Coronary artery (tissue), 2 donors: ENCODE measurements at regions not wholly inside any gene's neighbourhood (a gene's known extent, or its start where the extent isn't known, plus 50 kb on each side); places are given as distances from the start of the nearest gene placed in this dataset.

Experiments used
- DNase-seq: peaks from one replicate; pipeline ENCODE4 v3.0.0-alpha.2; 2017; ENCODE audit warnings: low spot score
- H3K27ac ChIP-seq, 2 donors: fragments of 200-600 bp; sonication (generic); one replicate each; pipeline ENCODE4 v1.5.1; 2016 to 2019
- H3K4me3 ChIP-seq: fragments of 200-600 bp; sonication (generic); 2 replicates; pipeline ENCODE4 v1.5.1; 2016; ENCODE audit warnings: mild to moderate bottlenecking, moderate library complexity
- TF ChIP-seq, protein P1 (sequence below): fragments of 200-600 bp; sonication (generic); IDR thresholded peaks from one replicate; pipeline ENCODE4 v1.5.1; 2019; ENCODE audit warnings: antibody characterized with exemption

DNA sequence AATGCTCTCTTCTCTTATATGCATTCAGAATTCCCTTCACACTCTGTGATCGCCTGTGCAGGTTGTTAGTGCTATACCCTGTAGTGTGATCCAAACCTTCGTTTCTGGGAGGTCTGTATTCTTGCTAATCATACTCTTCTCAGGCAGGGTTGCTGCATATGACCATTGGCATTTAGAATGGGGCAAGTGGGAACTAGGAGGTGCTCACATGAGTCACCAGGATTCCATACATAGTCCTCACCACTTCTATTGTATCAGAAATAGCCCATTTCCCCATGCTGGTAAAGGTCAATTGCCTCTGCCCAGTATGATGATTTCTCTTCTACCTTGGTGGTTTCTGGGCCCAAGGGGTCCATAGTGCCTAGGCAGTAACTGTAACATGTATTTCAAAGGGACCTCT, 443.5 kb upstream of the CDH6 start:
- TF ChIP-seq, protein P1, sequence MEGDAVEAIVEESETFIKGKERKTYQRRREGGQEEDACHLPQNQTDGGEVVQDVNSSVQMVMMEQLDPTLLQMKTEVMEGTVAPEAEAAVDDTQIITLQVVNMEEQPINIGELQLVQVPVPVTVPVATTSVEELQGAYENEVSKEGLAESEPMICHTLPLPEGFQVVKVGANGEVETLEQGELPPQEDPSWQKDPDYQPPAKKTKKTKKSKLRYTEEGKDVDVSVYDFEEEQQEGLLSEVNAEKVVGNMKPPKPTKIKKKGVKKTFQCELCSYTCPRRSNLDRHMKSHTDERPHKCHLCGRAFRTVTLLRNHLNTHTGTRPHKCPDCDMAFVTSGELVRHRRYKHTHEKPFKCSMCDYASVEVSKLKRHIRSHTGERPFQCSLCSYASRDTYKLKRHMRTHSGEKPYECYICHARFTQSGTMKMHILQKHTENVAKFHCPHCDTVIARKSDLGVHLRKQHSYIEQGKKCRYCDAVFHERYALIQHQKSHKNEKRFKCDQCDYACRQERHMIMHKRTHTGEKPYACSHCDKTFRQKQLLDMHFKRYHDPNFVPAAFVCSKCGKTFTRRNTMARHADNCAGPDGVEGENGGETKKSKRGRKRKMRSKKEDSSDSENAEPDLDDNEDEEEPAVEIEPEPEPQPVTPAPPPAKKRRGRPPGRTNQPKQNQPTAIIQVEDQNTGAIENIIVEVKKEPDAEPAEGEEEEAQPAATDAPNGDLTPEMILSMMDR, result no peak
- H3K27ac ChIP-seq, result no peak overlapping the region
- H3K4me3 ChIP-seq, result no peak overlapping the region
- DNase-seq, result no peak

DNA sequence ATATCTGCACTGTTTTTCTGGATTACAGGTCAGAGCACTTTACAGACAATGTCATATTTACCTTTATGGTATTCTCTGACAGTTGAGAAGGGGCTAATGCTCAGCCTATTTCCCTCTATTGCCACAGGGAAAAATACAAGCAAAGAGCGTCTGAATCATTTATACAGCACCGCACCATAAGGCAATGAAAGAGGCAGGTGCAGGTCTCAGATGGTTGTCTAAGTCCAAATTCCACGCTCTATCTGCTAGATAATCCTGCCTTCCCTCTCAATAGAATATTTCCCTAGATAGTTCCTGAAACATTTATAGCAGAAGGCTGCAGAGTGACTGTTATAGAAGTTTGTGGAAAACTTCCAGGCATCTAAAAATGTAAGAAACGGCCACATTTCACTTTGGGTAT, 446.1 kb upstream of the CDH6 start:
- TF ChIP-seq, protein P1, result no peak
- no peak for DNase-seq
- no peak overlapping the region for H3K4me3 ChIP-seq

DNA sequence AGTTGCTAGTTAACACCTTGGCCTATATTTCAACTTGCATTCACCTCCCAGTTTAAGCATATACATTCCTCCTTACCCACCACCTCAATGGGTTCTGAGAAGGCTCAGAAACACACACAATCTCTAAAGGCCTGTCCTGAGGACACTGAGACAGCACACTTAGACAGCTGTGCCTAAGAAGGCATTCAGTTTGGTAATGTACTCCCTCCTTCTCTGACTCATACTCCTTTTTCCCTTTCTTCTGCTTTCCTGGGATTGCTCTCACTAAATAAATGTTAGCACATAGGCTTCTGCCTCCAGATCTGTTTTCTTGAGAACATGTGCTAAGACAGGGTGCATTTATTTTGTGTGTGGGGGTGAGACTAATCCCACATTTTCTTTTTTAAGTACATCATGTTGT, 456.8 kb upstream of the CDH6 start:
- TF ChIP-seq, protein P1, result no peak
- no peak overlapping the region for H3K27ac ChIP-seq
- H3K4me3 ChIP-seq, result no peak overlapping the region
- DNase-seq, result no peak

More for the DNA sequence above, 446.1 kb upstream of the CDH6 start:
- no peak overlapping the region for H3K27ac ChIP-seq

DNA sequence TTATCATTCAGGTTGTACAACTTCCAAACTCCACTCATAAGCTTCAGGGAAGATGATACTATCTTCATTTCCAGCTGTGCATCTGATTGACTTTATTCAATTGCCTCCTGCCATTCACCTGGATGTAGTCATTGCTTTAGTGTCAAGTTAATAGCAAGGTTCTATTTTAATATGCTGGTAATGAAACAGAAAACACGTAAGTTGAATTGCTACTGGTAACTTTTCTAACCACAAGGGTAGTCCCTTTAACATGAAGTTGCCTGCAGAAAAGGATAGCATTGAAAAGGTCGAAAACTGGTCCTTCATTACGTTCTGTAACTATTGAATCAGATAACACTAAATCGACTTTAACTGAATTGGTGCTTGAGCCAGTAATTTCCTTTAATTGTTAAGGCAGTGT, 459.4 kb upstream of the CDH6 start:
- Histone ChIP-seq H3K27ac (no peak overlapping the region), H3K4me3 (no peak overlapping the region)
- no peak for DNase-seq
- TF ChIP-seq, protein P1, result no peak

DNA sequence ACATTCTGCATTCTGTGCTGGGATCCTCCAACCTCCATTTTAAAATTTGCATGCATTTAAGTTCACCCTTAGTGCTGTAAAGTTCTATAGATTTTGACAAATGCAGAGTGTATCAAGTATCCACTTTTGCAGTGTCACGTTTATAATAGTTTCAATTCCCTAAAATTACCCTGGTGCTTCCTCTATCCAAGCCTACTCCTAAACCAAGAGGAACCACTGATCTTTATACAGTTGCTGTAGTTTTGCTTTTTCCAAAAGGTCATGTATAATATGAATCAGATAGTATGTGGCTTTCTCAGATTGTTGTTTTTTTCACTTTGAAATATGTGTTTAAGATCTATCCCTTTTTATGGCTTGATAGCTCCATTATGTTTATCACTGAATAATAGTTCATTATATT, 468.4 kb upstream of the CDH6 start:
- no peak overlapping the region for H3K27ac ChIP-seq
- TF ChIP-seq, protein P1, result no peak
- DNase-seq, result no peak
- H3K4me3 ChIP-seq, result no peak overlapping the region

DNA sequence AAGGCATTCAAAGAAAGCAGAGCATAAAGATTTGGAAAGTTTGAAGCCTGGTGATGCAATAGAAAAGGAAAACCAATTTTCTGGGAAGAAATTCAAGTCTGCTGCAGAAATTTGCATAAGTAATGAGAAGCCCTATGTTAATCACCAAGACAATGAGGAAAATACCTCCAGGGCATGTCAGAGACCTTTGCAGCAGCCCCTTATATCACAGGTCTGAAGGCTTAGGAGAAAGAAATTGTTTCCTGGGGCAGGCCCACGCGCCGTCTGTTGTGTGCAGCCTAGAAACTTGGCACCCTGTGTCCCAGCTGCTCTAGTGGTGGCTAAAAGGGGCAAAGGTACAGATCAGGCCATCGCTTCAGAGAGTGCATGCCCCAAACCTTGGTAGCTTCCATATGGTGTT, 495.3 kb upstream of the CDH6 start:
- Histone ChIP-seq H3K27ac (no peak overlapping the region), H3K4me3 (no peak overlapping the region)
- TF ChIP-seq, protein P1, result no peak
- no peak for DNase-seq

DNA sequence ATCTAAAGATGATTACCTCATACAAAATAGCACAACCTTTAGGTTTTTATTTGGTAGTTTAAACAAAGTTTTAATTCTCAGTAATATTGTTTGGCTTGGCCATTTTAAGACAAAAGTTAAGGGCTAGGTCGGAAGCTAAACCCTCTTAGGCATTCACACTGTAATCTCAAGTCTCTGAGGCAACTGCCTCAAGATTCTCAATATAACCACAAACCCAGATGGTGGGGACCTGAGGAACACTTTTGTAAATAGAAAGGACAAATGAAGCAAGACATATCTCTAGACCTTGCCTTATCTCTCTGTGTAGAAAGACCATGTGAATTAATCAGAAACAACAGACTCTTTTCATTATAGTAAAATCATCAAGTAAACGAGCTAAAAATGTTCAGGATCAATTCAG, 500.2 kb upstream of the CDH6 start:
- Histone ChIP-seq H3K4me3 (no peak overlapping the region), H3K27ac (no peak overlapping the region)
- TF ChIP-seq, protein P1, result no peak
- DNase-seq, result no peak
